ENCODE measurements at regions not wholly inside any gene's neighbourhood (a gene's known extent, or its start where the extent isn't known, plus 50 kb on each side); places are given as distances from the start of the nearest gene placed in this dataset.

GRCh38 chr21:28444557-28444956 lies 548.1 kb downstream of the LTN1 start:
- no peak for TF ChIP-seq CTCF (IDR thresholded peaks at IDR 0.05)
- TF ChIP-seq POLR2A (IDR thresholded peaks at IDR 0.05), result no peak
